HepG2 (cell line): ENCODE measurements at regions not wholly inside any gene's neighbourhood (a gene's known extent, or its start where the extent isn't known, plus 50 kb on each side); places are given as distances from the start of the nearest gene placed in this dataset.

Experiments
- ATAC-seq: fragments of 200-7000 bp; cut with Tn5 transposase; 3 replicates; pipeline ENCODE4 v1.9.1; 2020; ENCODE audit warnings: mild to moderate bottlenecking, moderate library complexity
- BruUV-seq: library from RNA; stranded (reverse); fragments of 400-500 nt; replicated peaks from 2 replicates; lab custom pipeline; 2021; lab: Mats Ljungman, UMichigan
- CTCF ChIA-PET: fragments of 300-600 bp; formaldehyde crosslinking; extraction: SDS; loops from one replicate; lab custom pipeline; 2021; ENCODE audit warnings: low total read pairs, inconsistent platforms, low intra/inter-chr PET ratio; lab: Yijun Ruan, JAX
- POLR2A ChIA-PET: fragments of 350-600 bp; sonication (Branson Sonifier 250); formaldehyde crosslinking; loops from one replicate; lab custom pipeline; 2020; ENCODE audit warnings: antibody characterized with exemption, inconsistent platforms; lab: Yijun Ruan, JAX
- DNase-seq: peaks from one replicate; pipeline ENCODE4 v3.0.0-alpha.2; 2015; ENCODE audit warnings: low spot score
- FAIRE-seq: peaks from 3 replicates; lab custom pipeline; 2011; peaks lifted over from hg19 to GRCh38; lab: Jason Lieb, UNC
- H2AFZ ChIP-seq: one replicate; pipeline ENCODE4 v1.6.1; 2011; ENCODE audit warnings: low read length, inconsistent platforms
- H3K27ac ChIP-seq: fragments of 300-600 bp; 3 replicates; pipeline ENCODE4 v1.8.0; 2011; ENCODE audit warnings: mixed run types, mild to moderate bottlenecking, mixed read lengths, low read length, inconsistent platforms; ENCODE audit not compliant: insufficient read depth; ENCODE audit errors: extremely low read length
- H3K27me3 ChIP-seq, 2 experiments: fragments of 200-600 bp in 1 of 2; 2 replicates in 1 of 2; 3 replicates in 1 of 2; pipeline versions ENCODE4 v1.6.0 to v1.8.0; 2011; ENCODE audit warnings: low read length in 2 of 2, mild to moderate bottlenecking in 2 of 2, moderate library complexity in 2 of 2, inconsistent platforms in 1 of 2; ENCODE audit not compliant: insufficient read depth in 2 of 2, control insufficient read depth in 1 of 2
- H3K36me3 ChIP-seq, 2 experiments: fragments of 200-600 bp in 1 of 2; replicated peaks in 1 of 2; 2 replicates in 1 of 2; 3 replicates in 1 of 2; pipeline versions ENCODE4 v1.5.1 to v1.8.0; 2011; ENCODE audit warnings: low read length in 2 of 2, inconsistent platforms in 1 of 2; ENCODE audit not compliant: insufficient read depth in 2 of 2, control insufficient read depth in 1 of 2
- H3K4me1 ChIP-seq: 2 replicates; pipeline ENCODE4 v1.5.1; 2012; ENCODE audit warnings: low read length, inconsistent platforms; ENCODE audit not compliant: insufficient read depth
- H3K4me2 ChIP-seq: 2 replicates; pipeline ENCODE4 v1.6.0; 2011; ENCODE audit warnings: low read depth, low read length, inconsistent platforms
- H3K4me3 ChIP-seq, 3 experiments: fragments of 200-600 bp in 1 of 3; sonication (generic), shearing (Covaris generic) in 1 of 3; replicated peaks in 1 of 3; 2 replicates each; pipeline ENCODE4 v1.5.1; 2011 to 2016; ENCODE audit warnings: low read length in 3 of 3, inconsistent platforms in 2 of 3, low read depth in 2 of 3, mild to moderate bottlenecking in 2 of 3, control low read depth in 1 of 3, mixed read lengths in 1 of 3; ENCODE audit not compliant: insufficient read depth in 1 of 3
- H3K79me2 ChIP-seq: one replicate; pipeline ENCODE4 v1.6.1; 2011; ENCODE audit warnings: low read length, inconsistent platforms; ENCODE audit not compliant: insufficient read depth
- H3K9ac ChIP-seq: 2 replicates; pipeline ENCODE4 v1.6.0; 2011; ENCODE audit warnings: mild to moderate bottlenecking, low read depth, low read length, inconsistent platforms; ENCODE audit not compliant: insufficient read depth
- H3K9me3 ChIP-seq: 2 replicates; pipeline ENCODE4 v1.5.1; 2012; ENCODE audit warnings: mild to moderate bottlenecking, low read length
- H4K20me1 ChIP-seq: 2 replicates; pipeline ENCODE4 v1.6.0; 2011; ENCODE audit warnings: inconsistent platforms, mild to moderate bottlenecking, low read length, moderate library complexity; ENCODE audit not compliant: insufficient read depth
- CBX1 ChIP-seq: IDR thresholded peaks from one replicate; pipeline ENCODE4 v1.6.1; 2016; ENCODE audit warnings: antibody characterized with exemption, low read depth
- DNMT1 ChIP-seq: sonication (generic); formaldehyde crosslinking; IDR thresholded peaks from 2 replicates; pipeline ENCODE4 v1.5.1; 2020; ENCODE audit warnings: mild to moderate bottlenecking, missing genetic modification reagents
- ETS1 ChIP-seq: sonication (generic); formaldehyde crosslinking; IDR thresholded peaks from 2 replicates; pipeline ENCODE4 v1.4.0; 2020; ENCODE audit warnings: missing genetic modification reagents
- FOSL2 ChIP-seq: sonication (generic); formaldehyde crosslinking; IDR thresholded peaks from 2 replicates; pipeline ENCODE4 v1.4.0; 2020; ENCODE audit warnings: missing genetic modification reagents
- HOXA3 ChIP-seq: sonication (generic); formaldehyde crosslinking; IDR thresholded peaks from 2 replicates; pipeline ENCODE4 v1.5.0; 2020; ENCODE audit warnings: missing genetic modification reagents
- KDM2A ChIP-seq: sonication (generic); formaldehyde crosslinking; IDR thresholded peaks from 2 replicates; pipeline ENCODE4 v1.4.0; 2020; ENCODE audit warnings: low read depth, missing genetic modification reagents, borderline replicate concordance
- KLF13 ChIP-seq: sonication (generic); formaldehyde crosslinking; IDR thresholded peaks from 2 replicates; pipeline ENCODE4 v1.4.0; 2020; ENCODE audit warnings: mild to moderate bottlenecking, missing genetic modification reagents
- NCOA1 ChIP-seq: sonication (generic); formaldehyde crosslinking; IDR thresholded peaks from 2 replicates; pipeline ENCODE4 v1.9.0; 2021; ENCODE audit warnings: missing genetic modification reagents
- SMAD1 ChIP-seq: sonication (generic); formaldehyde crosslinking; IDR thresholded peaks from 2 replicates; pipeline ENCODE4 v1.4.0; 2020; ENCODE audit warnings: missing genetic modification reagents, low read depth, mild to moderate bottlenecking, borderline replicate concordance
- SP140L ChIP-seq: sonication (generic); formaldehyde crosslinking; IDR thresholded peaks from 2 replicates; pipeline ENCODE4 v1.4.0; 2020; ENCODE audit warnings: missing genetic modification reagents, borderline replicate concordance
- SRSF9 ChIP-seq: fragments of 200-400 bp; formaldehyde crosslinking; IDR thresholded peaks from 2 replicates; pipeline ENCODE4 v1.6.1; 2018; ENCODE audit warnings: borderline replicate concordance, mild to moderate bottlenecking, low read depth, low read length; ENCODE audit not compliant: insufficient read depth, poor library complexity, severe bottlenecking
- THAP8 ChIP-seq: sonication (generic); formaldehyde crosslinking; IDR thresholded peaks from 2 replicates; pipeline ENCODE4 v1.5.1; 2020; ENCODE audit warnings: missing genetic modification reagents, mild to moderate bottlenecking, borderline replicate concordance
- THYN1 ChIP-seq: sonication (generic); formaldehyde crosslinking; IDR thresholded peaks from 2 replicates; pipeline ENCODE4 v1.8.1; 2023; ENCODE audit warnings: low read depth, mild to moderate bottlenecking, moderate library complexity, missing genetic modification reagents, borderline replicate concordance
- ZMYM4 ChIP-seq: sonication (generic); formaldehyde crosslinking; IDR thresholded peaks from 2 replicates; pipeline ENCODE4 v1.8.1; 2023; ENCODE audit warnings: mild to moderate bottlenecking, missing genetic modification reagents
- ZNF317 ChIP-seq: sonication (generic); formaldehyde crosslinking; IDR thresholded peaks from 2 replicates; pipeline ENCODE4 v1.5.0; 2020; ENCODE audit warnings: mild to moderate bottlenecking, missing genetic modification reagents
- WGBS: methylation state at CpG from one replicate; pipeline ENCODE4 v1.1.6; 2017; ENCODE audit warnings: low lambda C conversion rate; 5-methylcytosine and 5-hydroxymethylcytosine counted together
- in situ Hi-C: cut with HindIII; loops from 2 replicates; pipeline ENCODE4 v1.10.0; 2017; ENCODE audit warnings: low pct_unique_long_range_greater_than_20kb; ENCODE audit not compliant: extremely low pct_ligation_motif_present
- intact Hi-C: fragments of 100-400 bp; cut with micrococcal nuclease; formaldehyde crosslinking; loops from one replicate; pipeline ENCODE4 v1.10.0; 2022; ENCODE audit not compliant: unreplicated experiment
- TF ChIP-seq, protein P1 (sequence below): sonication (generic); formaldehyde crosslinking; IDR thresholded peaks from 2 replicates; pipeline ENCODE4 v1.4.0; 2020; ENCODE audit warnings: mild to moderate bottlenecking, missing genetic modification reagents
- TF ChIP-seq, protein P2 (sequence below): sonication (generic); formaldehyde crosslinking; IDR thresholded peaks from 2 replicates; pipeline ENCODE4 v1.4.0; 2020; ENCODE audit warnings: mild to moderate bottlenecking, missing genetic modification reagents, borderline replicate concordance

GRCh38 chr9:32843295-32843694 lies 60.0 kb downstream of the TMEM215 start:
- no peaks in the 10 kb centered on the region for H3K36me3 ChIP-seq
- no peaks in the 10 kb centered on the region; a peak in 1 of 5 replicates for H3K27me3 ChIP-seq
- no peaks in the 10 kb centered on the region for H3K9me3 ChIP-seq
- intact Hi-C loops = no loop called here
- no peak overlapping the region for H3K27ac ChIP-seq
- no peak overlapping the region for H3K4me2 ChIP-seq
- DNase-seq (no peak), FAIRE-seq (no peak), ATAC-seq (no peak)
- H3K79me2 ChIP-seq = no peaks in the 10 kb centered on the region
- no TSS peak for BruUV-seq
- TF ChIP-seq, protein P1, sequence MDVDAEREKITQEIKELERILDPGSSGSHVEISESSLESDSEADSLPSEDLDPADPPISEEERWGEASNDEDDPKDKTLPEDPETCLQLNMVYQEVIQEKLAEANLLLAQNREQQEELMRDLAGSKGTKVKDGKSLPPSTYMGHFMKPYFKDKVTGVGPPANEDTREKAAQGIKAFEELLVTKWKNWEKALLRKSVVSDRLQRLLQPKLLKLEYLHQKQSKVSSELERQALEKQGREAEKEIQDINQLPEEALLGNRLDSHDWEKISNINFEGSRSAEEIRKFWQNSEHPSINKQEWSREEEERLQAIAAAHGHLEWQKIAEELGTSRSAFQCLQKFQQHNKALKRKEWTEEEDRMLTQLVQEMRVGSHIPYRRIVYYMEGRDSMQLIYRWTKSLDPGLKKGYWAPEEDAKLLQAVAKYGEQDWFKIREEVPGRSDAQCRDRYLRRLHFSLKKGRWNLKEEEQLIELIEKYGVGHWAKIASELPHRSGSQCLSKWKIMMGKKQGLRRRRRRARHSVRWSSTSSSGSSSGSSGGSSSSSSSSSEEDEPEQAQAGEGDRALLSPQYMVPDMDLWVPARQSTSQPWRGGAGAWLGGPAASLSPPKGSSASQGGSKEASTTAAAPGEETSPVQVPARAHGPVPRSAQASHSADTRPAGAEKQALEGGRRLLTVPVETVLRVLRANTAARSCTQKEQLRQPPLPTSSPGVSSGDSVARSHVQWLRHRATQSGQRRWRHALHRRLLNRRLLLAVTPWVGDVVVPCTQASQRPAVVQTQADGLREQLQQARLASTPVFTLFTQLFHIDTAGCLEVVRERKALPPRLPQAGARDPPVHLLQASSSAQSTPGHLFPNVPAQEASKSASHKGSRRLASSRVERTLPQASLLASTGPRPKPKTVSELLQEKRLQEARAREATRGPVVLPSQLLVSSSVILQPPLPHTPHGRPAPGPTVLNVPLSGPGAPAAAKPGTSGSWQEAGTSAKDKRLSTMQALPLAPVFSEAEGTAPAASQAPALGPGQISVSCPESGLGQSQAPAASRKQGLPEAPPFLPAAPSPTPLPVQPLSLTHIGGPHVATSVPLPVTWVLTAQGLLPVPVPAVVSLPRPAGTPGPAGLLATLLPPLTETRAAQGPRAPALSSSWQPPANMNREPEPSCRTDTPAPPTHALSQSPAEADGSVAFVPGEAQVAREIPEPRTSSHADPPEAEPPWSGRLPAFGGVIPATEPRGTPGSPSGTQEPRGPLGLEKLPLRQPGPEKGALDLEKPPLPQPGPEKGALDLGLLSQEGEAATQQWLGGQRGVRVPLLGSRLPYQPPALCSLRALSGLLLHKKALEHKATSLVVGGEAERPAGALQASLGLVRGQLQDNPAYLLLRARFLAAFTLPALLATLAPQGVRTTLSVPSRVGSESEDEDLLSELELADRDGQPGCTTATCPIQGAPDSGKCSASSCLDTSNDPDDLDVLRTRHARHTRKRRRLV = no peak
- TF ChIP-seq THYN1 (CRISPR knock-in tag) = no peak
- TF ChIP-seq ETS1 (CRISPR knock-in tag) = no peak
- TF ChIP-seq SRSF9 = no peak
- no peak for TF ChIP-seq DNMT1 (CRISPR knock-in tag)
- TF ChIP-seq ZNF317 (CRISPR knock-in tag) = no peak
- no peak for TF ChIP-seq SMAD1 (CRISPR knock-in tag)
- TF ChIP-seq CBX1 = no peak
- TF ChIP-seq SP140L = no peak
- TF ChIP-seq FOSL2 (CRISPR knock-in tag) = no peak
- TF ChIP-seq, protein P2, sequence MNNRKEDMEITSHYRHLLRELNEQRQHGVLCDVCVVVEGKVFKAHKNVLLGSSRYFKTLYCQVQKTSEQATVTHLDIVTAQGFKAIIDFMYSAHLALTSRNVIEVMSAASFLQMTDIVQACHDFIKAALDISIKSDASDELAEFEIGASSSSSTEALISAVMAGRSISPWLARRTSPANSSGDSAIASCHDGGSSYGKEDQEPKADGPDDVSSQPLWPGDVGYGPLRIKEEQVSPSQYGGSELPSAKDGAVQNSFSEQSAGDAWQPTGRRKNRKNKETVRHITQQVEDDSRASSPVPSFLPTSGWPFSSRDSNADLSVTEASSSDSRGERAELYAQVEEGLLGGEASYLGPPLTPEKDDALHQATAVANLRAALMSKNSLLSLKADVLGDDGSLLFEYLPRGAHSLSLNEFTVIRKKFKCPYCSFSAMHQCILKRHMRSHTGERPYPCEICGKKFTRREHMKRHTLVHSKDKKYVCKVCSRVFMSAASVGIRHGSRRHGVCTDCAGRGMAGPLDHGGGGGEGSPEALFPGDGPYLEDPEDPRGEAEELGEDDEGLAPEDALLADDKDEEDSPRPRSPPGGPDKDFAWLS (CRISPR knock-in tag) = no peak
- TF ChIP-seq ZMYM4 = no peak
- TF ChIP-seq KDM2A (CRISPR knock-in tag) = no peak
- TF ChIP-seq THAP8 = no peak
- no peak for TF ChIP-seq HOXA3 (CRISPR knock-in tag)
- TF ChIP-seq NCOA1 (CRISPR knock-in tag) = no peak
- TF ChIP-seq KLF13 (CRISPR knock-in tag) = no peak
- in situ Hi-C loops = no loop called here
- H4K20me1 ChIP-seq = no peaks in the 10 kb centered on the region
- no peaks in the 10 kb centered on the region for H3K4me1 ChIP-seq
- H3K9ac ChIP-seq = no peak overlapping the region
- POLR2A ChIA-PET = no interaction called here
- CTCF ChIA-PET = no interaction called here
- H2AFZ ChIP-seq = no peak overlapping the region
- 0% methylated on average over 1 of the region's 1 CpG for WGBS
- H3K4me3 ChIP-seq = no peak overlapping the region
